Keratinocyte (primary cell): ENCODE measurements at regions not wholly inside any gene's neighbourhood (a gene's known extent, or its start where the extent isn't known, plus 50 kb on each side); places are given as distances from the start of the nearest gene placed in this dataset.

Source experiments
- DNase-seq: peaks from one replicate; pipeline ENCODE4 v3.0.0-alpha.2; 2011; ENCODE audit warnings: low read depth, missing footprints, low spot score
- FAIRE-seq: peaks from 2 replicates; lab custom pipeline; 2011; peaks lifted over from hg19 to GRCh38; lab: Jason Lieb, UNC
- H2AFZ ChIP-seq: 2 replicates; pipeline ENCODE4 v1.6.0; 2012; ENCODE audit warnings: low read length, control low read depth, inconsistent platforms; ENCODE audit not compliant: control insufficient read depth
- H3K27ac ChIP-seq: 2 replicates; pipeline ENCODE4 v1.5.1; 2011; ENCODE audit warnings: low read length; ENCODE audit not compliant: control insufficient read depth, insufficient read depth
- H3K27me3 ChIP-seq: 3 replicates; pipeline ENCODE4 v1.6.0; 2011; ENCODE audit warnings: low read length; ENCODE audit not compliant: control insufficient read depth, insufficient read depth; ENCODE audit errors: extremely low read depth
- H3K36me3 ChIP-seq, 2 experiments: 2 replicates in 1 of 2; 3 replicates in 1 of 2; pipeline ENCODE4 v1.5.1; 2011; ENCODE audit warnings: low read length in 2 of 2, mild to moderate bottlenecking in 1 of 2; ENCODE audit not compliant: control insufficient read depth in 2 of 2, insufficient read depth in 2 of 2; ENCODE audit errors: extremely low read depth in 1 of 2
- H3K4me1 ChIP-seq: 3 replicates; pipeline ENCODE4 v1.5.1; 2011; ENCODE audit warnings: low read length; ENCODE audit not compliant: control insufficient read depth, insufficient read depth; ENCODE audit errors: extremely low read depth
- H3K4me2 ChIP-seq: 3 replicates; pipeline ENCODE4 v1.6.0; 2011; ENCODE audit warnings: low read depth, low read length; ENCODE audit not compliant: control insufficient read depth, insufficient read depth; ENCODE audit errors: extremely low read depth
- H3K4me3 ChIP-seq, 3 experiments: fragments of 200-600 bp in 1 of 3; sonication (generic) in 1 of 3; 2 replicates in 2 of 3; 3 replicates in 1 of 3; pipeline ENCODE4 v1.5.1; 2011 to 2016; ENCODE audit warnings: low read length in 3 of 3, mild to moderate bottlenecking in 3 of 3, control low read depth in 2 of 3, inconsistent platforms in 1 of 3, low read depth in 1 of 3, mixed read lengths in 1 of 3, mixed run types in 1 of 3, moderate library complexity in 1 of 3; ENCODE audit not compliant: control insufficient read depth in 2 of 3, insufficient read depth in 2 of 3; ENCODE audit errors: extremely low read depth in 1 of 3
- H3K79me2 ChIP-seq: 2 replicates; pipeline ENCODE4 v1.6.0; 2012; ENCODE audit warnings: low read length; ENCODE audit not compliant: control insufficient read depth, insufficient read depth
- H3K9ac ChIP-seq: 3 replicates; pipeline ENCODE4 v1.6.0; 2011; ENCODE audit warnings: low read length; ENCODE audit not compliant: control insufficient read depth, insufficient read depth; ENCODE audit errors: extremely low read depth
- H3K9me1 ChIP-seq: 3 replicates; pipeline ENCODE4 v1.6.0; 2011; ENCODE audit warnings: low read length; ENCODE audit not compliant: control insufficient read depth, insufficient read depth; ENCODE audit errors: extremely low read depth
- H3K9me3 ChIP-seq: 2 replicates; pipeline ENCODE4 v1.5.1; 2012; ENCODE audit warnings: low read depth, low read length; ENCODE audit not compliant: control insufficient read depth
- H4K20me1 ChIP-seq: 3 replicates; pipeline ENCODE4 v1.6.0; 2011; ENCODE audit warnings: low read length; ENCODE audit not compliant: control insufficient read depth, insufficient read depth; ENCODE audit errors: extremely low read depth
- CTCF ChIP-seq, 3 experiments: IDR thresholded peaks in 1 of 3; conservative IDR thresholded peaks in 1 of 3; optimal IDR thresholded peaks in 1 of 3; 2 replicates in 2 of 3; 3 replicates in 1 of 3; pipeline versions ENCODE3 to v1.5.1; 2011; ENCODE audit warnings: low read length in 3 of 3, mild to moderate bottlenecking in 3 of 3, moderate library complexity in 2 of 3, control low read depth in 1 of 3, inconsistent platforms in 1 of 3; ENCODE audit not compliant: insufficient read depth in 2 of 3; ENCODE audit errors: extremely low read depth in 1 of 3
- EZH2 ChIP-seq: IDR thresholded peaks from one replicate; pipeline ENCODE4 v1.6.1; 2012; ENCODE audit warnings: inconsistent platforms, mild to moderate bottlenecking, low read length, moderate library complexity
- dilution Hi-C: fragments of 300-500 bp; cut with MboI; formaldehyde crosslinking; loops from one replicate; pipeline ENCODE4 v1.7.0; 2020; ENCODE audit warnings: low sequenced_read_pairs; ENCODE audit not compliant: extremely low pct_ligation_motif_present

GRCh38 chr12:38477340-38478090 lies 160.9 kb downstream of the ALG10B start:
- TF ChIP-seq EZH2 (no peak), CTCF (optimal IDR thresholded peaks at IDR 0.05 in 1 of 3, IDR thresholded peaks at IDR 0.05 in 1 of 3, conservative IDR thresholded peaks at IDR 0.05 in 1 of 3; ENCODE audit: extremely low read depth in 1 of 3, insufficient read depth in 2 of 3, low read length in 3 of 3) (no peak)
- no peaks in the 10 kb centered on the region for H3K36me3 ChIP-seq
- no peaks in the 10 kb centered on the region for H3K79me2 ChIP-seq
- no peaks in the 10 kb centered on the region for H3K4me1 ChIP-seq
- H3K4me3 ChIP-seq: no peak overlapping the region
- H3K9me3 ChIP-seq: no peaks in the 10 kb centered on the region
- H3K27ac ChIP-seq: no peak overlapping the region
- H3K9ac ChIP-seq: no peak overlapping the region
- dilution Hi-C loops: no loop called here
- H2AFZ ChIP-seq: no peak overlapping the region
- no peaks in the 10 kb centered on the region for H3K27me3 ChIP-seq
- H3K9me1 ChIP-seq: no peaks in the 10 kb centered on the region
- H3K4me2 ChIP-seq: no peak overlapping the region
- FAIRE-seq (no peak), DNase-seq (no peak)
- H4K20me1 ChIP-seq: no peaks in the 10 kb centered on the region

GRCh38 chr12:38480594-38480993 lies 164.0 kb downstream of the ALG10B start:
- Histone ChIP-seq H3K9me3 (no peaks in the 10 kb centered on the region), H3K79me2 (no peaks in the 10 kb centered on the region), H3K27me3 (no peaks in the 10 kb centered on the region), H3K4me2 (no peak overlapping the region), H3K9me1 (no peaks in the 10 kb centered on the region), H3K9ac (no peak overlapping the region), H3K36me3 (no peaks in the 10 kb centered on the region), H3K4me1 (no peaks in the 10 kb centered on the region), H3K4me3 (no peak overlapping the region), H4K20me1 (no peaks in the 10 kb centered on the region), H2AFZ (no peak overlapping the region), H3K27ac (no peak overlapping the region)
- TF ChIP-seq EZH2 (no peak), CTCF (optimal IDR thresholded peaks at IDR 0.05 in 1 of 3, IDR thresholded peaks at IDR 0.05 in 1 of 3, conservative IDR thresholded peaks at IDR 0.05 in 1 of 3; ENCODE audit: extremely low read depth in 1 of 3, insufficient read depth in 2 of 3, low read length in 3 of 3) (no peak)
- DNase-seq: no peak
- dilution Hi-C loops: no loop called here
- FAIRE-seq: no peak
